ENCODE measurements at regions not wholly inside any gene's neighbourhood (a gene's known extent, or its start where the extent isn't known, plus 50 kb on each side); places are given as distances from the start of the nearest gene placed in this dataset.

DNA sequence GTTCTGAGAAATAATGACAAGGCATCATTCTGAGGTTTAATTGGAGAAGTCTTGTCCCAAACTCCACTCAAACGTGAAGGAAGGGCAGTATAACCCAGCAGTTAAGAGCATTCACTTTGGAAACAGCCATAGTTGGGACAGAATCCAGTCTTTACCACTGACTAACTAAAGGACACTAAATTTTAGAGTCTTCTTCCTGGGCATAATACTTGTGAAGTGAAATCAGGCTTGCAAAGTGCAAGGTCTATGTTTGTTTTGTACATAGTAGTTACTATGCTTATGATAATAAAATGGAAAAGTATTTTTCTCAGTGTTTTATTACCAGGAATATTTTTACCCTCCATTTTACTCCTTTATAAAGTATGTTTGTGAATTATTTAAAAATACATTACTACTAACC, 748.2 kb upstream of the ID2 start:
- no peak overlapping the region for H3K4me3 ChIP-seq (replicated peaks in 1 of 2; ENCODE audit: low read depth in 2 of 2, low read length in 2 of 2)
- DNase-seq (ENCODE audit: low read depth in 2 of 2), result no peak
- TF ChIP-seq, protein P1, sequence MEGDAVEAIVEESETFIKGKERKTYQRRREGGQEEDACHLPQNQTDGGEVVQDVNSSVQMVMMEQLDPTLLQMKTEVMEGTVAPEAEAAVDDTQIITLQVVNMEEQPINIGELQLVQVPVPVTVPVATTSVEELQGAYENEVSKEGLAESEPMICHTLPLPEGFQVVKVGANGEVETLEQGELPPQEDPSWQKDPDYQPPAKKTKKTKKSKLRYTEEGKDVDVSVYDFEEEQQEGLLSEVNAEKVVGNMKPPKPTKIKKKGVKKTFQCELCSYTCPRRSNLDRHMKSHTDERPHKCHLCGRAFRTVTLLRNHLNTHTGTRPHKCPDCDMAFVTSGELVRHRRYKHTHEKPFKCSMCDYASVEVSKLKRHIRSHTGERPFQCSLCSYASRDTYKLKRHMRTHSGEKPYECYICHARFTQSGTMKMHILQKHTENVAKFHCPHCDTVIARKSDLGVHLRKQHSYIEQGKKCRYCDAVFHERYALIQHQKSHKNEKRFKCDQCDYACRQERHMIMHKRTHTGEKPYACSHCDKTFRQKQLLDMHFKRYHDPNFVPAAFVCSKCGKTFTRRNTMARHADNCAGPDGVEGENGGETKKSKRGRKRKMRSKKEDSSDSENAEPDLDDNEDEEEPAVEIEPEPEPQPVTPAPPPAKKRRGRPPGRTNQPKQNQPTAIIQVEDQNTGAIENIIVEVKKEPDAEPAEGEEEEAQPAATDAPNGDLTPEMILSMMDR (IDR thresholded peaks at IDR 0.05; ENCODE audit: low read depth, low read length), result no peak

DNA sequence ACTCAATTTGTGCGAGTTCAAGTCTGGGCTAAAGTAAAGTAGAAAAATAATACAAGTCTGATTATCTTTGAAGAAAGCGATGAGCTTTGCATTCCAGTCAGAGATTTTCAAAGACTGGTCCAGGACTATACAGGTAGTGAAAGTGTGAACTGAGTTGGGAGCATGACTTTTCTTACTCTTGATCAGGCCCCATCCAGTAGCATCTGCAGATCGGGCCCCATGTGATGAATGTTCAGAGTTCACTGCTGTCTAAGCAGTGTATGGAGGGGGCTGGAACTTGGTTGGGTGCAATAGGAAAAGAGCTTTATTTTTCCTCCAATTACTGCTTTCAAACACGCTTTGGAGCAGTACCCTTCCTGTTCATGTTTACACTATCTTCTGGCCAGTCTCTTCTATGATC, 747.4 kb upstream of the ID2 start:
- H3K4me3 ChIP-seq (replicated peaks in 1 of 2; ENCODE audit: low read depth in 2 of 2, low read length in 2 of 2), result no peak overlapping the region
- TF ChIP-seq, protein P1 (IDR thresholded peaks at IDR 0.05; ENCODE audit: low read depth, low read length), result no peak
- DNase-seq (ENCODE audit: low read depth in 2 of 2), result no peak

DNA sequence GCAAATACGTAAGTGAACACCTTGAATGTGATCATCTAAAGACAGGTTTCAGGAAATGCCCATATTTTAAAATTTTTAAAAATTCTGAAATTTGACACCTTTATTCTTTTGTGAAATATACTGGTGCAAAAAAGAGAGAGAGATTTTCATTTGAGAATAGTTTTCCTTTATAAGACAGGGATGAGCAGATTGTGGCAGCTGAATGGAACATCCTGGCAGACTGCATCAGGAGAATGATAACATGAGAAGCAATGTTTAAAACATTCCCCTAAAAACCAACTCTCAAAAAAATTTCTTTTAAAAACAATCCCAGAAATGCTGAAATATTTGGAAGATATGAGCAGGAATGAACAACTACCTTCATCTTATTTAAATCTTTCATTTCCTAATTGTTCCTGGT, 744.8 kb upstream of the ID2 start:
- DNase-seq (ENCODE audit: low read depth in 2 of 2), result no peak
- H3K4me3 ChIP-seq (replicated peaks in 1 of 2; ENCODE audit: low read depth in 2 of 2, low read length in 2 of 2), result no peak overlapping the region
- TF ChIP-seq, protein P1 (IDR thresholded peaks at IDR 0.05; ENCODE audit: low read depth, low read length), result no peak

DNA sequence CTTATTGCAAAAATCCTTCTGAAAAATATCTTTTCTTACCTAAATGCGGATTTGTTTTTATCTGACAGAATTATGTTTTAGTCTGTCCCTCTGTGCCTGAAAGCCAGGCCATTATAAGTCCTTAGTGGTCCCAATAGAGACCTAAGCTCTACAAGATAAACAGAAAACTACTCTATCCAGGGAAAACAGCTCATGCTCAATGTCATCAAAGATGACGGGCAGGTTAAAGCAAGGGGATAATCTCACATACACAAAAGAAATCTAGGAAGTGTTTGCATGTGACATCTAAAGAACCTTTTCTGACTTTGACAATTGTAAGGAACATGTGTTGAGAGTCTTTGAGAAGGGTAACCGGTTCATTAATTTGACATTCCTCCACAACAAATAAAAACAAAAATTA, 741.1 kb upstream of the ID2 start:
- TF ChIP-seq, protein P1 (IDR thresholded peaks at IDR 0.05; ENCODE audit: low read depth, low read length), result no peak
- no peak overlapping the region for H3K4me3 ChIP-seq (replicated peaks in 1 of 2; ENCODE audit: low read depth in 2 of 2, low read length in 2 of 2)
- DNase-seq (ENCODE audit: low read depth in 2 of 2), result no peak

DNA sequence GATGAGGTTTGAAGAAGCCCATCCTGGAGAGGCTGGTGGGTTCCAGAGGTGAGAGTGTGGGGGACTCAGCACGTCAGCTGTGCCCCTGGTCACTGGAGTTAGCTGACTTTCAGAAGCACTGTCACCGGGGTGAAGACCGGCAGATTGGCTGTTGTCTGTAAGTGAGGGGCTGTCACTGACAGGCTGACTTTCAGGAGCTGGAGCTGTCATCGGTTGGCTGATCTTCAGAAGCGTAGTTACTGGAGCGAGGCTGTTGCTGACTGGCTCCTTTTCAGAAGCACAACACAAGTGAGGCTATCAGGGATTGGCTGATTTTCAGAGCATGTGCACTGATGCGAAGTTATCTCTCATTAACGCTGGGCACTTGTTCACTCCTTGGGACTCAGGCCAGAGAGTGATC, 738.4 kb upstream of the ID2 start:
- TF ChIP-seq, protein P1 (IDR thresholded peaks at IDR 0.05; ENCODE audit: low read depth, low read length), result no peak
- DNase-seq (ENCODE audit: low read depth in 2 of 2), result no peak
- H3K4me3 ChIP-seq (replicated peaks in 1 of 2; ENCODE audit: low read depth in 2 of 2, low read length in 2 of 2), result no peak overlapping the region

DNA sequence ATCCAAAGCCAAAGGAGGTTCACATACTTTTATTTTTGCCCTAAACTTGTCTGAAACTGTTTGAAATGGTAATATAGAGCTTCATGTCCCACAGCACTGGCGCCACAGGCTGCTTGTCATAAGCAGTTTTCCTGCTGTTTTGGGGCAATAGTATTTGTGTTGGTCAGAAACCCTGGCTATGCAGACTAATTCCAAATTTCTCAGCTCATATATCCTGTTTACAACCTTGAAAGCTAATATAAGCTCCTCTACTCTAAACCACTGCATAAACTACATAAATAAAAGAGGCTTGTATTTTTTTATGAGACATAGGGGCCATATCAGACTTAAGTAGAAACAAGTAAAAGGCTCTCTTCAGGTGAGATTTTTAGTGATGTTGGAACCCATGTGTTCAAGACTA, 736.8 kb upstream of the ID2 start:
- H3K4me3 ChIP-seq (replicated peaks in 1 of 2; ENCODE audit: low read depth in 2 of 2, low read length in 2 of 2), result no peak overlapping the region
- no peak for DNase-seq (ENCODE audit: low read depth in 2 of 2)
- TF ChIP-seq, protein P1 (IDR thresholded peaks at IDR 0.05; ENCODE audit: low read depth, low read length), result no peak

DNA sequence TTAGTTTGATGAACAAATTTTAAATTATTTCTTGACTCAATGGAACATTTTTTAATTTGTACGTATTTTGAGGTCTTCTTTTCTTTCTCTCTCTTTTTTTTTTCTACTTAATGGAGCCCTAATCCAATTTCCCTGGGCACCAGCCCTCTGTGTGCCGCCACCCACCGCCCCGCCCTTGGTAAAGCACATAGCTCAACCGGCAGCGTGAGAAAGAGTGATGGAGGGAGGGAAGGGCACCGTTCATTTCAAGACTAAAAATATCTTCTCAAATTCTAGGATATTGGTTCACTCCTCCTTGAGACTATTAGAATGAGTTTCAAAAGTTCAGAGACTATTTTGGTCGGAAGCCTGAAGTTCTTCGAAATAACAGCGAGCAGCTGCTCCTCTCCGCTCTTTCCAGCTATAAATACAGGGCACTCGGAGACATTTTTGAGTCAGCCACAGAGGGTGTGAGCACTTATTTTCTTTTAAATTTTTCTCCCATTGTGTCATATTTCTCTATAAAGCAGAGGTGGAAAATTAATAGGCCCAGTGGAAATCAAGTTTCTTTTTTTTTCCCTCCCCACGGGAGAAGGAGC, 731.7 kb upstream of the ID2 start:
- peak in 1 of 2 donors; percentile 26 for DNase-seq (ENCODE audit: low read depth in 2 of 2)
- no peak overlapping the region for H3K4me3 ChIP-seq (replicated peaks in 1 of 2; ENCODE audit: low read depth in 2 of 2, low read length in 2 of 2)
- TF ChIP-seq, protein P1 (IDR thresholded peaks at IDR 0.05; ENCODE audit: low read depth, low read length), result no peak
